ENCODE measurements at regions not wholly inside any gene's neighbourhood (a gene's known extent, or its start where the extent isn't known, plus 50 kb on each side); places are given as distances from the start of the nearest gene placed in this dataset.

- TF ChIP-seq, protein P1, sequence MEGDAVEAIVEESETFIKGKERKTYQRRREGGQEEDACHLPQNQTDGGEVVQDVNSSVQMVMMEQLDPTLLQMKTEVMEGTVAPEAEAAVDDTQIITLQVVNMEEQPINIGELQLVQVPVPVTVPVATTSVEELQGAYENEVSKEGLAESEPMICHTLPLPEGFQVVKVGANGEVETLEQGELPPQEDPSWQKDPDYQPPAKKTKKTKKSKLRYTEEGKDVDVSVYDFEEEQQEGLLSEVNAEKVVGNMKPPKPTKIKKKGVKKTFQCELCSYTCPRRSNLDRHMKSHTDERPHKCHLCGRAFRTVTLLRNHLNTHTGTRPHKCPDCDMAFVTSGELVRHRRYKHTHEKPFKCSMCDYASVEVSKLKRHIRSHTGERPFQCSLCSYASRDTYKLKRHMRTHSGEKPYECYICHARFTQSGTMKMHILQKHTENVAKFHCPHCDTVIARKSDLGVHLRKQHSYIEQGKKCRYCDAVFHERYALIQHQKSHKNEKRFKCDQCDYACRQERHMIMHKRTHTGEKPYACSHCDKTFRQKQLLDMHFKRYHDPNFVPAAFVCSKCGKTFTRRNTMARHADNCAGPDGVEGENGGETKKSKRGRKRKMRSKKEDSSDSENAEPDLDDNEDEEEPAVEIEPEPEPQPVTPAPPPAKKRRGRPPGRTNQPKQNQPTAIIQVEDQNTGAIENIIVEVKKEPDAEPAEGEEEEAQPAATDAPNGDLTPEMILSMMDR (conservative IDR thresholded peaks at IDR 0.05; ENCODE audit: low read length) = no peak
- no peak for TF ChIP-seq EZH2phosphoT487 (IDR thresholded peaks at IDR 0.05; ENCODE audit: borderline replicate concordance, low read depth, low read length)
Observed at GRCh38 chr16:22665803-22666202, 148.2 kb upstream of the HS3ST2 start.

Measured in OCI-LY7 (cell line).